K562 (cell line): ENCODE measurements at regions not wholly inside any gene's neighbourhood (a gene's known extent, or its start where the extent isn't known, plus 50 kb on each side); places are given as distances from the start of the nearest gene placed in this dataset.

Source experiments
- ATAC-seq: fragments of 200-7000 bp; cut with Tn5 transposase; 3 replicates; pipeline ENCODE4 v1.9.1; 2020; ENCODE audit warnings: moderate library complexity
- BruUV-seq: library from RNA; stranded (reverse); fragments of 400-500 nt; replicated peaks from 2 replicates; lab custom pipeline; 2021; lab: Mats Ljungman, UMichigan
- CTCF ChIA-PET: fragments of 300-600 bp; formaldehyde crosslinking; extraction: SDS; loops from one replicate; lab custom pipeline; 2021; ENCODE audit warnings: low intra/inter-chr PET ratio; lab: Yijun Ruan, JAX
- POLR2A ChIA-PET: fragments of 300-600, 350-650 bp; sonication (Branson Sonifier 250); formaldehyde crosslinking; extraction: SDS; loops from one replicate; lab custom pipeline; 2021; ENCODE audit warnings: antibody characterized with exemption, inconsistent platforms; lab: Yijun Ruan, JAX
- DNase-seq, 4 experiments: peaks; one replicate each; pipeline versions ENCODE4 v3.0.0 to v3.0.0-alpha.2; 2011 to 2018; ENCODE audit warnings: low spot score in 3 of 4, mixed read lengths in 3 of 4; ENCODE audit errors: extremely low read depth in 1 of 4
- FAIRE-seq: peaks from 2 replicates; lab custom pipeline; 2011; peaks lifted over from hg19 to GRCh38; lab: Jason Lieb, UNC
- H2AFZ ChIP-seq: 2 replicates; pipeline ENCODE4 v1.6.0; 2011; ENCODE audit warnings: low read depth, low read length, control low read depth, inconsistent platforms
- H3K27ac ChIP-seq: fragments of 200-600 bp; 3 replicates; pipeline ENCODE4 v1.8.0; 2011; ENCODE audit warnings: low read depth, mild to moderate bottlenecking, control low read depth, inconsistent platforms, low read length, moderate library complexity, mixed read lengths; ENCODE audit errors: extremely low read depth
- H3K27me3 ChIP-seq, 2 experiments: fragments of 300-600 bp in 1 of 2; 2 replicates in 1 of 2; 3 replicates in 1 of 2; pipeline versions ENCODE4 v1.6.0 to v1.8.0; 2011; ENCODE audit warnings: inconsistent platforms in 2 of 2, low read length in 2 of 2, mild to moderate bottlenecking in 1 of 2, mixed read lengths in 1 of 2, moderate library complexity in 1 of 2; ENCODE audit not compliant: control insufficient read depth in 2 of 2, insufficient read depth in 2 of 2
- H3K36me3 ChIP-seq: fragments of 300-600 bp; 3 replicates; pipeline ENCODE4 v1.8.0; 2011; ENCODE audit warnings: mild to moderate bottlenecking, low read length, inconsistent platforms; ENCODE audit not compliant: control insufficient read depth, insufficient read depth
- H3K4me1 ChIP-seq, 2 experiments: fragments of 200-600 bp in 1 of 2; replicated peaks in 1 of 2; 2 replicates in 1 of 2; 3 replicates in 1 of 2; pipeline versions ENCODE4 v1.5.1 to v1.8.0; 2011; ENCODE audit warnings: inconsistent platforms in 2 of 2, low read length in 2 of 2, mild to moderate bottlenecking in 1 of 2, mixed read lengths in 1 of 2, moderate library complexity in 1 of 2; ENCODE audit not compliant: control insufficient read depth in 2 of 2, insufficient read depth in 2 of 2
- H3K4me2 ChIP-seq: 2 replicates; pipeline ENCODE4 v1.6.1; 2011; ENCODE audit warnings: low read length, control low read depth, inconsistent platforms, mixed read lengths; ENCODE audit not compliant: insufficient read depth
- H3K4me3 ChIP-seq: fragments of 200-600 bp; sonication (generic), shearing (Covaris generic); 2 replicates; pipeline ENCODE4 v1.5.1; 2016; ENCODE audit warnings: control low read depth, inconsistent platforms
- H3K79me2 ChIP-seq: fragments of 200-600 bp; 3 replicates; pipeline ENCODE4 v1.8.0; 2011; ENCODE audit warnings: low read length, inconsistent platforms; ENCODE audit not compliant: control insufficient read depth, insufficient read depth
- H3K9ac ChIP-seq, 2 experiments: 2 replicates each; pipeline versions ENCODE4 v1.6.0 to v1.6.1; 2011; ENCODE audit warnings: low read depth in 2 of 2, low read length in 2 of 2, control low read depth in 1 of 2, inconsistent platforms in 1 of 2, mild to moderate bottlenecking in 1 of 2, mixed read lengths in 1 of 2; ENCODE audit not compliant: insufficient read depth in 1 of 2
- H3K9me1 ChIP-seq: one replicate; pipeline ENCODE4 v1.6.0; 2011; ENCODE audit warnings: inconsistent platforms, mild to moderate bottlenecking, low read length, moderate library complexity; ENCODE audit not compliant: control insufficient read depth, insufficient read depth
- H3K9me3 ChIP-seq: replicated peaks from 2 replicates; pipeline ENCODE4 v1.5.1; 2011; ENCODE audit warnings: low read depth, low read length, inconsistent platforms; ENCODE audit not compliant: control insufficient read depth, insufficient read depth
- H4K20me1 ChIP-seq: replicated peaks from 2 replicates; pipeline ENCODE4 v1.6.1; 2011; ENCODE audit warnings: low read length, inconsistent platforms, mixed read lengths; ENCODE audit not compliant: control insufficient read depth, insufficient read depth
- ATF4 ChIP-seq: fragments of 450-650 bp; formaldehyde crosslinking; IDR thresholded peaks from 2 replicates; pipeline ENCODE4 v1.4.0; 2022; ENCODE audit warnings: mild to moderate bottlenecking, moderate library complexity
- CHCHD3 ChIP-seq: fragments of 250-450 bp; sonication (Bioruptor Pico); IDR thresholded peaks from 2 replicates; pipeline ENCODE4 v2.1.2; 2022; ENCODE audit warnings: mild to moderate bottlenecking
- DNMT1 ChIP-seq: fragments of 450-650 bp; IDR thresholded peaks from 2 replicates; pipeline ENCODE4 v1.6.1; 2016; ENCODE audit warnings: antibody characterized with exemption, mild to moderate bottlenecking
- HDAC2 ChIP-seq: fragments of 450-650 bp; IDR thresholded peaks from 2 replicates; pipeline ENCODE4 v1.6.1; 2016; ENCODE audit warnings: mild to moderate bottlenecking
- MCM5 ChIP-seq: fragments of 450-650 bp; IDR thresholded peaks from 2 replicates; pipeline ENCODE4 v1.6.1; 2016; ENCODE audit warnings: low read depth
- MTA2 ChIP-seq: fragments of 450-650 bp; IDR thresholded peaks from 2 replicates; pipeline ENCODE4 v1.6.1; 2016; ENCODE audit warnings: low read depth
- NRF1 ChIP-seq, 2 experiments: fragments of 450-650 bp; IDR thresholded peaks in 1 of 2; conservative IDR thresholded peaks in 1 of 2; 2 replicates each; pipeline ENCODE4 v1.6.1; 2014; ENCODE audit warnings: mild to moderate bottlenecking in 2 of 2
- TSHZ1 ChIP-seq: fragments of 250-450 bp; sonication (Bioruptor Pico); IDR thresholded peaks from 2 replicates; pipeline ENCODE4 v1.4.0; 2020; ENCODE audit warnings: mild to moderate bottlenecking, moderate library complexity
- ZNF146 ChIP-seq: IDR thresholded peaks from one replicate; pipeline ENCODE4 v1.6.1; 2018; ENCODE audit warnings: missing compliant biosample characterization; ENCODE audit not compliant: unreplicated experiment
- ZNF3 ChIP-seq: fragments of 250-450 bp; sonication (Bioruptor Pico); IDR thresholded peaks from 2 replicates; pipeline ENCODE4 v1.5.0; 2021; ENCODE audit warnings: mild to moderate bottlenecking, moderate library complexity
- ZNF354B ChIP-seq: fragments of 250-450 bp; sonication (Bioruptor Pico); IDR thresholded peaks from 2 replicates; pipeline ENCODE4 v1.4.0; 2020
- WGBS: fragments of 100-300 bp; shearing (Covaris generic); methylation state at CpG from one replicate; pipeline ENCODE4 v1.1.6; 2016; ENCODE audit warnings: low coverage, mixed read lengths; ENCODE audit not compliant: insufficient coverage; ENCODE audit errors: missing lambda C conversion rate; 5-methylcytosine and 5-hydroxymethylcytosine counted together
- in situ Hi-C: fragments of 300-500 bp; cut with MboI; formaldehyde crosslinking; loops from 4 replicates; pipeline ENCODE4 v1.15.0; 2018; ENCODE audit warnings: inconsistent platforms, mixed read lengths
- intact Hi-C: fragments of 100-400 bp; cut with micrococcal nuclease; formaldehyde crosslinking; loops from 2 replicates; pipeline ENCODE4 v1.14.2; 2022
- TF ChIP-seq, protein P1 (sequence below): fragments of 450-650 bp; IDR thresholded peaks from 2 replicates; pipeline ENCODE4 v1.6.1; 2018; ENCODE audit warnings: mild to moderate bottlenecking, low read depth; ENCODE audit not compliant: partially characterized antibody
- TF ChIP-seq, protein P2 (sequence below), 3 experiments: fragments of 200-800 bp in 1 of 3; fragments of 250-450 bp in 1 of 3; fragments of 450-650 bp in 1 of 3; sonication (Bioruptor Pico) in 1 of 3; sonication (Bioruptor generic) in 1 of 3; formaldehyde crosslinking in 1 of 3; IDR thresholded peaks; 2 replicates each; pipeline versions ENCODE4 v1.6.1 to v1.8.0; 2016 to 2022; ENCODE audit warnings: mild to moderate bottlenecking in 2 of 3, missing genetic modification characterization in 2 of 3, missing compliant biosample characterization in 1 of 3, moderate library complexity in 1 of 3

- no peak for TF ChIP-seq ZNF3 (CRISPR knock-in tag)
- no peak for TF ChIP-seq ZNF146 (CRISPR knock-in tag)
- TF ChIP-seq ZNF354B (CRISPR knock-in tag) = no peak
- no peak for TF ChIP-seq MTA2
Observed at GRCh38 chr2:123512547-123512946, 512.5 kb upstream of the CNTNAP5 start (continued).

GRCh38 chr2:123513351-123513750 lies 511.7 kb upstream of the CNTNAP5 start:
- BruUV-seq = no TSS peak
- intact Hi-C loops = no loop called here
- Histone ChIP-seq H3K36me3 (no peaks in the 10 kb centered on the region), H3K9ac (no peak overlapping the region), H3K4me3 (no peak overlapping the region), H2AFZ (no peak overlapping the region), H3K9me1 (no peaks in the 10 kb centered on the region), H3K27ac (no peak overlapping the region), H3K9me3 (no peaks in the 10 kb centered on the region), H3K4me1 (no peaks in the 10 kb centered on the region), H3K79me2 (no peaks in the 10 kb centered on the region), H4K20me1 (no peaks in the 10 kb centered on the region), H3K4me2 (no peak overlapping the region), H3K27me3 (no peaks in the 10 kb centered on the region)
- CTCF ChIA-PET = no interaction called here
- POLR2A ChIA-PET = no interaction called here
- DNase-seq = no peak
- 0% methylated on average over 1 of the region's 1 CpG for WGBS
- no peak for FAIRE-seq
- no peak for ATAC-seq
- in situ Hi-C loops = no loop called here
- TF ChIP-seq ATF4 (no peak), MCM5 (no peak), TSHZ1 (no peak), DNMT1 (no peak), HDAC2 (no peak), CHCHD3 (CRISPR knock-in tag) (no peak), NRF1 (conservative IDR thresholded peaks at IDR 0.05 in 1 of 2, IDR thresholded peaks at IDR 0.05 in 1 of 2) (no peak)
- TF ChIP-seq, protein P1, sequence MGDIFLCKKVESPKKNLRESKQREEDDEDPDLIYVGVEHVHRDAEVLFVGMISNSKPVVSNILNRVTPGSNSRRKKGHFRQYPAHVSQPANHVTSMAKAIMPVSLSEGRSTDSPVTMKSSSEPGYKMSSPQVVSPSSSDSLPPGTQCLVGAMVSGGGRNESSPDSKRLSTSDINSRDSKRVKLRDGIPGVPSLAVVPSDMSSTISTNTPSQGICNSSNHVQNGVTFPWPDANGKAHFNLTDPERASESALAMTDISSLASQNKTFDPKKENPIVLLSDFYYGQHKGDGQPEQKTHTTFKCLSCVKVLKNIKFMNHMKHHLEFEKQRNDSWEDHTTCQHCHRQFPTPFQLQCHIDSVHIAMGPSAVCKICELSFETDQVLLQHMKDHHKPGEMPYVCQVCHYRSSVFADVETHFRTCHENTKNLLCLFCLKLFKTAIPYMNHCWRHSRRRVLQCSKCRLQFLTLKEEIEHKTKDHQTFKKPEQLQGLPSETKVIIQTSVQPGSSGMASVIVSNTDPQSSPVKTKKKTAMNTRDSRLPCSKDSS = no peak
- TF ChIP-seq, protein P2, sequence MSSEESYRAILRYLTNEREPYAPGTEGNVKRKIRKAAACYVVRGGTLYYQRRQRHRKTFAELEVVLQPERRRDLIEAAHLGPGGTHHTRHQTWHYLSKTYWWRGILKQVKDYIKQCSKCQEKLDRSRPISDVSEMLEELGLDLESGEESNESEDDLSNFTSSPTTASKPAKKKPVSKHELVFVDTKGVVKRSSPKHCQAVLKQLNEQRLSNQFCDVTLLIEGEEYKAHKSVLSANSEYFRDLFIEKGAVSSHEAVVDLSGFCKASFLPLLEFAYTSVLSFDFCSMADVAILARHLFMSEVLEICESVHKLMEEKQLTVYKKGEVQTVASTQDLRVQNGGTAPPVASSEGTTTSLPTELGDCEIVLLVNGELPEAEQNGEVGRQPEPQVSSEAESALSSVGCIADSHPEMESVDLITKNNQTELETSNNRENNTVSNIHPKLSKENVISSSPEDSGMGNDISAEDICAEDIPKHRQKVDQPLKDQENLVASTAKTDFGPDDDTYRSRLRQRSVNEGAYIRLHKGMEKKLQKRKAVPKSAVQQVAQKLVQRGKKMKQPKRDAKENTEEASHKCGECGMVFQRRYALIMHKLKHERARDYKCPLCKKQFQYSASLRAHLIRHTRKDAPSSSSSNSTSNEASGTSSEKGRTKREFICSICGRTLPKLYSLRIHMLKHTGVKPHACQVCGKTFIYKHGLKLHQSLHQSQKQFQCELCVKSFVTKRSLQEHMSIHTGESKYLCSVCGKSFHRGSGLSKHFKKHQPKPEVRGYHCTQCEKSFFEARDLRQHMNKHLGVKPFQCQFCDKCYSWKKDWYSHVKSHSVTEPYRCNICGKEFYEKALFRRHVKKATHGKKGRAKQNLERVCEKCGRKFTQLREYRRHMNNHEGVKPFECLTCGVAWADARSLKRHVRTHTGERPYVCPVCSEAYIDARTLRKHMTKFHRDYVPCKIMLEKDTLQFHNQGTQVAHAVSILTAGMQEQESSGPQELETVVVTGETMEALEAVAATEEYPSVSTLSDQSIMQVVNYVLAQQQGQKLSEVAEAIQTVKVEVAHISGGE (CRISPR knock-in tag; IDR thresholded peaks at IDR 0.05) = no peak
